Fibroblast of skin of right biceps (primary cell): ENCODE measurements at regions not wholly inside any gene's neighbourhood (a gene's known extent, or its start where the extent isn't known, plus 50 kb on each side); places are given as distances from the start of the nearest gene placed in this dataset.
"Not testable (repeated sequence)": the region's sequence is repeated elsewhere in the genome, so short reads cannot be mapped to it uniquely, and the experiment has no call there.

Experiments used
- DNase-seq: peaks from one replicate; pipeline ENCODE4 v3.0.0-alpha.2; 2013

DNA sequence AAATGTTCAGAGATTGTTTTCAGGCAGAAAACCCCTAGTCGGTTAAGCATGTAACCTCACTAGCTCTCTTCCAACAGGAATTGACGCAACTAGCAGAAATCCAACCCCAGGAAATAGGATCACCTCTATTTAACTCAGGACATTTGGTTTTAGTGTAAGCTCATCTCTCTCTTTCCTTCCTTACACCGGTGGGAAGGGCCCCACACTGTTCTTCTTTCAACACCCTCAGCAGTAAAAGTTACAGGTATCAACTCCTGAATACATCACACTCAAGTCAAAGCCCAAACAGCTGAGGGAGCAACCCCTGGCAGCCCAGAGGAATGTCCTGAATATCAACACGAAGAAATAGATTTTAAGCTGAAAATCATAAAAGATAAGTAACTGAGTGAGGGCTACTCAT, 191.2 kb upstream of the KIF2B start:
- no peak for DNase-seq

DNA sequence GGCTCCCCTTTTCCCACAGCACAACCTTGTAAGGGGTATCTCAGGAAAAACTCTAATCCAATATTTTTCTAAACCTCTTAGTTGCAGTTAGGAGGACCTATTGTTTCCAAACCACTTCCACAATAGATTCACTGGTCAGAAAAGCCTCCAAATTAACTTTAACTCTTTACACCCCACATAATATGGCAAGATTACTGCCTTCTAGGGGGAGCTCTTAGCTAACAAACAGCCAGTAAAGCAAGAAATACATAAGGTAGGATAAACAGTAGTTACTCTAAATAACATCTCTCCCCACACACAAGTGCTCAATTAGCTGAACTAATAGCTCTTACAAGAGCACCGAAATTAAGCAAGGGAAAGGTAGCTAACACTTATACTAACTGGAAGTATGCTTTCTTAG, 192.1 kb upstream of the KIF2B start:
- DNase-seq, result no peak

DNA sequence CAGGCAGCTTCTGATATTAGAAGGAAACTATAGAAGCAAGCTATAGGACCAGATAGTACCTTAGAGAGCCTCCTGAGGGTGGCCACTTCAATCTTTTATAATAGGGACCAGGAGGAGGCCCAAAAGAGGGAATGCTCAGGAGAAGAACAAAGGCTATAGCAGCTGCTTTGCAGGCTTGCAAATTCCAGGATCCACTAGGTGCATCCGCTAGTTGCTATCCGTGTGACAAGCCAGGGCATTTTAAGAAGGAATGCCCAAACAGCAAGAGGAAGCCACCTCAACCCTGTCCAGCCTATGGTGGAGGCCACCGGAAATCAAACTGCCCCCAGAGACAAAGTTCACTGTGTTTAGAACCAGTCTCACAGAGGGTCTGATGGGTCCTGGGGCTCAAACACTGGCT, 192.6 kb upstream of the KIF2B start:
- no peak for DNase-seq

DNA sequence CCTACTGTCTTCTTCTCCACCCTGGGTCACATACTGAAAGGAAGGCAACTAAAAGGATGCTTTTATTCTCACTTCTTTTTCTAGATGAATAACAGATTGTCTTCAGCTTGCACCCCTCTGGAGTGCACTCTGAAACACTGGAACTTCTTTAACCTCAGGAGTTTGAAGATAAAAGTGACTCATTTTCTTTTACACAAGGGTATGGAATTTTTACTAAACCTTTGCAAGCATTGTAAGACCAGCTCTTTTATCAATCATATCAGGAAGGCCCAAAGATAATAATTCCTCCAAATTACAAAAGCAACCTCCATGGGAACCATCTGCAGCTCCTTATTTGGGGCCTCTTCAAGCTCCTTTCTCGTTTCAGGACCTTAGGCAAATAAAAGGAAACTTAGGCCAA, 193.5 kb upstream of the KIF2B start:
- DNase-seq, result peak; percentile 76

DNA sequence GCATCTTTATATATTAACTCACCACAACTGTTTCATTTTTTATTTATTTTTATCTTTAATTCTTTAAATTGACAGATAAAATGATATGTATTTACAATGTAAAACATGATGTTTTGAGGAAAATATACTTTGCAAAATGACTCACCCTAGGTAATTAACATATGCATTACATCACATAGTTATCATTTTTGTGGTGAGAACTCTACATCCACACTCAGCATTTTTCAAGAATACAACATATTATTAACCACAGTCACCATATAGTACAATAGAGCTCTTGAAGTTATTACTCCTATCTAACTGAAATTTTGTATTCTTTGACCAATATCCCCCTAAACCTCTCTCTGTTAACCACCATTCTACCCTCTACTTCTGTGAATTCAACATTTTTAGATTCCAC, 194.7 kb upstream of the KIF2B start:
- peak; percentile 86 for DNase-seq

DNA sequence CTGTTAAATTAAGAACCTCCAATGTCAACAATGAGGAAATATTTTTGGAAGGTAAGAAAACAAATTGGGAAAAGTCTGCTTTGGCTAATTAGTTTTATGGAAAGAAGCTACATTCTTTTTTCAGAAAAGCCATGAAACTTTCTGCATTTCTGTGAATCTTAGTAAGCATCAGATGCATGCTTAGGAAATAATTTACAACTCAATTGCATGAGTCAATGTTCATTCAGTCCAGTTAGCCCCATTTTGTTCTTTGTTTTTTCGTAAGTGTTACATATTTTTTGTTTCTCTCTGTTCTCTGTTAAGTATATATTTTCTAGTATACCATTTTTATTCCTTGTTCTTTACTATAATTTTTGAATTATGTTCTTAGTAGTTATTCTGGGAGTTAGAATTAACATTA, 195.2 kb upstream of the KIF2B start:
- peak; percentile 81 for DNase-seq

DNA sequence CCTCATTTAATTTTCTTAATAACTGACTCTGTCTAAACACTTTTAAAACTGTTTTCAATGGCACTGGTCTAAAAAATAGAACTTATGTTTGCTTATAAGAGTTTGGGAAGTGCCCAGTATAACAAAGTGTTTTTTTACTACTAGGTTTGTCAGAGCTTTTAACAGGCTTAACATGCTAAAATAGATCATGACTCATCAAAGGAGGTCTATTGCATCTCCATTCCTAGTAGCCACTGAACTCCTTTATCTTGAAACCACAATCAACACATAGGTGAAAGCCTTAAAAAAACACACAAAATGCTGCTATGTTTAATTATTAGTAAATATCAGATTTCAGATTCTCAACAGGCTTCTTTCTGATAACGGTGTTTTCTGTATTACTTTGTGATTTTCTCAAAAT, 196.4 kb upstream of the KIF2B start:
- DNase-seq, result peak; percentile 78

DNA sequence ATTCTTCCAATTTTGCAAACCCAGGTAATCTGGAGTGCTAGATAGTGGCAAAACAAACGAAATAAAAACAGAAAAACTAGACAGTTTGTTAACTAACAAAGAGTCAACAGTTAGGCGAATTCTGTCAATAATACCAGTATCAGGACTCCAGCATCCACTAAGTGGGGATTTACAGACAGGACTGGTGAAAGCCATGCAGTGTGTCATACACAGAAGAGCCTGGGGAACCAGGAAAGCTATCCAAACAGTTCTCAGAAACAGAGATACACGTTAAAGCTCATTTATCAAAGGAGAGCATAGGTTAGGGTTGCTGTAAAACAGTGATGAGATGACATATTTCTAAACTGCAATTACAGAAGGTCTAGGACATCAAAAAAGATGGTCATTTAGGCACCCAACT, 203.7 kb upstream of the KIF2B start:
- DNase-seq, result no peak

DNA sequence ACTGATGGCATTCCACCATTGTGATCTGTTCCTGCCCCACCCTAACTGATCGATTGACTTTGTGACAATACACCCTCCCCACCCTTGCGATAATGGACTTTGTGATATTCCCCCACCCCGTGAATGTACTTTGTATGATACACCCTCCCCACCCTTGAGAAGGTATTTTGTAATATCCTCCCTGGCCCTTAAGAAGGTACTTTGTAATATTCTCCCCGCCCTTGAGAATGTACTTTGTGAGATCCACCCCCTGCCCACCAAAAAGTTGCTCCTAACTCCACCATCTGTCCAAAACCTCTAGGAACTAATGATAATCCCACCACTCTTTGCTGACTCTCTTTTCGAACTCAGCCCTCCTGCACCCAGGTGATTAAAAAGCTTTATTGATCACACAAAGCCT, 214.5 kb upstream of the KIF2B start:
- DNase-seq, result not testable (repeated sequence)

DNA sequence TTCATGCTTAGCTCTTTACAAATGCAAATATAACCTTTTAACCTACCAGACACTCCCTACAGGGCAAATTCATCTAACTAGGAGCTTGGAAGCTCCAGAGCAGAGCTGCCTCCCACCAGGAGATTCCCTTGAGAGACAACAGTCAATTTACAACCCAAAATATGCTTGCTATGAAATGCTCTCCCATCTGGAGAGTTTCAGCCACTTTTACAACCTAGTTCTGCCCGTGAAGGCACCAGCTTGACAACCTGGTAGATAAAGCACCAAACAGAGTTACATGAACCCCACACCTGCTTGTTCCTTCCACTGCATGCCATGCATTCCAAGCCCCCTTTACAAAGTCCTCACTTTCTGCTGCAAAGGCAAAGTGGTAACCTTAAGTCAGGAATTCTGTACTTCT, 215.3 kb upstream of the KIF2B start:
- no peak for DNase-seq

DNA sequence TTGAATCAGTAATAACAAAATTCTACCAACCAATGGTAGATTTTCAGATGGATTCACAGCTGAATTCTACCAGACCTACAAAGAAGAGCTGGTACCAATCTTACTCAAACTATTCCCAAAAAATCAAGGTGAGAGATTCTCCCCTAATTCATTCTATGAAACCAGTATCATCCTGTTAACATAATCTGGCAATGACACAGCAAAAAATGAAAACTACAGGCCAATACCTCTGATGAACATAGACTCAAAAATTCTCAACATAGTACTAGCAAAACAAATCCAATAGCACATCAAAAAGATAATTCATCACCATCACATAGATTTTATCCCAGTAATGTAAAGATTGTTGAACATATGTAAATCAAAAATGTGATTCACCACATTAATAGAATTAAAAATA, 234.4 kb upstream of the KIF2B start:
- no peak for DNase-seq

DNA sequence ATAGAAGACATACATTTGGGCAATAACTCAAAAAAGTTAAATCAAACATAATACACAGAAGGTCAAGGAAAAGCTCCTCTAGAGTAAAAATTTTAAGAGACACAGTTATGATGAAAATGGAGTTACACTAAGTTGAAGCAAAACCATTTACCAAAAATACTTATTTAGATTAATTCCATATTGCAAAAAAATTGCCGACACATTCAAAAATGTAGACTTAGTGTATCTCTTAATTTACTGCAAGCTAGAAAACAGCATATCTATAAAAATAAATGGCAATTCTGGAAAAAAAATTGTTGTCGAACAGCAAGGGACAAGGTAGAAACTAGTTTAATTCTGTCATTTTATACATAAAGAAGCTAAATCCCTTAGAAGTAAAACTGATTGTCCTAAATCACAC, 248.7 kb upstream of the KIF2B start:
- no peak for DNase-seq

DNA sequence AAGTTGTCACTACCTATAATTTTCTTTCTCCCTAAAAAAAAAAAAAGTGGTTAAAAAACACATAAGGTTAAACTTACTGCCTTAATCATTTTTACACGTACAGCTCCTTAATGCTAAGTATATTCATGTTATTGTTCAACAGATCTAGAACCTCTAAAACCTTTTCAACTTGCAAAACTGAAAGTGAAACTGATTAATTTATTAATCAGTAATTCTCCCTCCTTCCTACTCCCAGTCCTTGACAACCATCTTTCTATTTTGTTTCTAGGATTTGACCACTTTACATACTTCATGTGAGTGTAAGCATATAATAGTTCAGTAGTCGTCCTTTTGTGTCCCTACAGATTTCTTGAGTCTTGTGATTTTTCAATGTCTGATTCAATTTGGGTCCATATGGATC, 251.4 kb upstream of the KIF2B start:
- no peak for DNase-seq

DNA sequence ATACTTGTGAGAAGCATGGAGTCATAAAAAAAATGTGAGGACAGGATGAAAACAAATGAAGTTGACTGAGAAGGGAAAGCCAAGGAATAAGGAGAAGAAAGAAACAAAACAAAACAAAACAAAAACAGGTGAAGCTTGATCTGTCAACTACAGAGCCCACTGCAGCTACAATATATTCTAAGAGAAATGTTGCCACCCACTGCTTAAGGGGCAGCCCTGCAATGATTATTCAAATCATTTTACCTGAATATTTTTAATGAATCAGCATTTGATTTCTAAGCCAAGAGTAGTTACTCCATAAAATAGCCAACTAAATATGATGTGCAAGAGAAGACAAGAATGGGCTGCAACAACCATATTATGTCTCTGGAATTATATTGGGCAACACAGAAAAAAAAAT, 252.0 kb upstream of the KIF2B start:
- no peak for DNase-seq

DNA sequence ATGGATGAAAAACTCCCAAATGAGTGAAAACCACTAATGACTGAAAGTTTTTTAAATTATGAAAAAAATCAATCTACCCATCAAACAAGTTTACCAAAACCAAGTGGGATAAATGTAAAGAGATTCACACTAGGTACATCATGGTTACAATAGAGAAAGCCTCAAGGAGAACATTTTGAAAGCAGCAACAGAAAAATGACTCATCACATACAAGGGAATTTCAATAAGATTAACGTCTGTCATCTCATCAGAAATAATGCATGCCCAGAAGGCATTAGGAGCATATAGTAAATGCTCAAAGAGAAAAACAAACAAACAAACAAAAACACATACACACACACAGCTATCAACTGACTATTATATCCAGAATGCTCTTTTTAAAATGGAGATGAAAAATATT, 261.8 kb upstream of the KIF2B start:
- no peak for DNase-seq

DNA sequence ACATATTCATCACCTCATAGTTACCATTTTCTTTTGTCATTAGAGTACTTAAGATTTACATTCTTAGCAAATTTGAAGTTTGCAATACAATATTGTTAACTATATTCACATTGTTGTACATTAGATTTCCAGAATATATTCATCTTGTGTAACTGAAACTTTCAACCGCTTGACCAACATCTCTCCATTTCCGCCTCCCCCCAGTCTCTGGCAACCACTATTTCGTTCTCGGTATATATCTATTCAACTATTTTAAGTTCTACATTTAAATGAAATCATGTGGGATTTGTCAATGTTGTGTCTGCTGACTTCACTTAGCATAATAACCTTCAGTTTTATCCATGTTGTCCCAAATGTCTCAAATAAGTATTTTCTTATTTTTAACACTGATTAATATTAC, 274.5 kb upstream of the KIF2B start:
- no peak for DNase-seq

DNA sequence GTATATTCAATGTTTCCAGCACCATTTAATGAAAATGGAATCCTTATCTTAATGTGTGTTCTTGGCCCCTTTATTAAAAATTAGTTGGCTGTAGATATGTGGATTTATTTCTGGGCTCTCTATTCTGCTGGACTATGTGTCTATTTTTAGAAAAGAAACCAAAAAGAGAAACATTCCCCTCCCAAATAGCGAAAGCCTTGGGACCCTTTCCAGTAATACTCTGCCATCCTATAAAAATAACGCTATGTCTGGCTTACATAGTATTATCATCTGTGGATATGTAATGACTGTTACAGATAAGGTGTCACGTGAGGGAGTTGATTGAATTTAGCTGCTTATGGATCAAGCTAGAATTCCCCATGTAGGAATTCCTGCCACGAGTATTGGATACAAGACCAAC, 279.3 kb upstream of the KIF2B start:
- DNase-seq, result no peak

DNA sequence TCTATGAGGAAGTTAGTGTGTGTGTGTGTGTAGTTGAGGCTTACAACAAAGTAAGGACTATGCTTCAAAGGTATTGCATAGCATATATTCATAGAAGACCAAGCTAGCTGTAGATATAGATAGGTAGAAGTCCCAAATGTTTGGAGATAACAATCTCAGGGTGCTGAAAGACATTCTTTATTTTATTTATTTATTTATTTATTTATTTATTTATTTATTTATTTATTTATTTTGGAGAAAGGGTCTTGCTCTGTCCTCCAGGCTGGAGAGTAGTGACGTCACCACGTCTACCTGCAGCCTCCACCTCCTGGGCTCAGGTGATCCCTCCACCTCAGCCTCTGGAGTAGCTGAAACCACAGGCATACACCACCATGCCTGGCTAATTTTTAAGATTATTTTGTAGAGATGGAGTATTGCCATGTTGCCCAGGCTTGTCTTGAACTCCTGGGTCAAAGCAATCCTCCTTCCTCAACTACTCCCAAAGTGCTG, 284.6 kb upstream of the KIF2B start:
- DNase-seq, result no peak

DNA sequence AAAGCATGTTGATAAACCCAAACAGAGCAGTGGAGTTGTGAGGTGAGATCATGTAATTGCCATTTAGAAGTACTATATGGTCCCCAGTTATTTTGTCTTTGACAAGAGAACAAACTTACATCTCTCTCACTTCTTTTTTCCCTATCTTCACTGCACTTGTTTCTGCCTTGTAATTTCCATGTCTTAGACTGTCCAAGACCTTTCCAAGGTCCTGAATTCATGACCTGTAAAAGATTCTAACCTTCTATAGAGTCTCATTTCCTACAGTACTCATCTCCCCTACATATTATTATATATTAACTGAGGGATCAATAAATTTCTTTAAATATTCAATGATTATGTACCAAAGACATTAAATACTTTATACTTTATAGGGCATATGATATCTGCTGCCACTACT, 295.3 kb upstream of the KIF2B start:
- no peak for DNase-seq

DNA sequence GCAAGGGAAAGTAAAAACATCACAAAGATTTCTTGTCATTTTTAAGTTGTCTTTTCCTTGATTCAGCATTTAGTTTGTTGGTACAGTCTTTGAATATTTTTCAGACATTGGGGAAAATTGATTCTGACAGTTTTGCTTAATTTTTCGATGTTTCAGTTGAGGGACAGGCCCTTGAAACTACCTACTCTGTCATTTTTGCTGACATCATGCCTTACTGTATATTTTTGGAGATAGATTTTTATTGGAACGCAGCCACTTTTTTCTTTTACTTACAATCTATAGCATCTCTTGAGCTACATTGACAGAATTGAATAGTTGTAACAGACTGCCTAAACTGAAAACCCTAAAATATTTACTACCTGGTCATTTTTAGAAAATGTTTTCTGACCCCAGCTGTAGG, 297.1 kb upstream of the KIF2B start:
- DNase-seq, result no peak

DNA sequence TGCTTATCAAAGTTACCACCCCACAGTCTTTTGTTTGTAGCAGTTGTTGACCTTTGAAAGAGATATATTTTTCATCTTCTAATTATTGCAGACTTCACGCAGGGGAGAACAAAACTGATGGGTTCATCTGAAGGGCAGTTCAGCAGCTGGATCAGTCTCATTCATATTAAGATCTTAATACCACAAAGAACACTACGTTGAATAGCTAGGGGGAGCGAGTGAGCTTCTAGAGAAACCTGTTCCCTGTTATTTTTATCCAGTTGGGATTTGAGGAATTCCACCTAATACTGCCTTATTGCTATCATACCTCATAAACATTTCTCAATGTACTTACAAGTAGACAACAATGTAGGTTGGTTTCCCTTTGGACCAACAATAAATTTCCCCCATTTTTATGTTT, 306.1 kb upstream of the KIF2B start:
- DNase-seq, result peak; percentile 26

DNA sequence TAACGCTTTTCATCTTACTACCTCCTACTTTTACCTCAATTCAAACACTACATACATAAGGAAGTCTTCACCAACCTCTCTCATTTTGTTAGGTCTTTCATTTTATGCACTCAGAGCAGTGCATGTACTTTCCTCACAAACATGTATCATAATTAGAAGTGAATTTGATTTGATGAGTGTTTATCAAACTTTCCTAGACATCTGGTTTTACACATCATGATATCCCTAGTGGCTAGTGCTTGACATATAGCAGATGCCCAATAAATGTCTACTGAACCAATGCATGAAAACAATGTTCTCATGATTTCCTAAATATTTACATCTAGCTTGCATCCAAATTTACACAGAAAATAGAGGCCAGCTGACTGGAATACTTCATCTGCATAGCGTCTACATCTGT, 323.4 kb upstream of the KIF2B start:
- no peak for DNase-seq

DNA sequence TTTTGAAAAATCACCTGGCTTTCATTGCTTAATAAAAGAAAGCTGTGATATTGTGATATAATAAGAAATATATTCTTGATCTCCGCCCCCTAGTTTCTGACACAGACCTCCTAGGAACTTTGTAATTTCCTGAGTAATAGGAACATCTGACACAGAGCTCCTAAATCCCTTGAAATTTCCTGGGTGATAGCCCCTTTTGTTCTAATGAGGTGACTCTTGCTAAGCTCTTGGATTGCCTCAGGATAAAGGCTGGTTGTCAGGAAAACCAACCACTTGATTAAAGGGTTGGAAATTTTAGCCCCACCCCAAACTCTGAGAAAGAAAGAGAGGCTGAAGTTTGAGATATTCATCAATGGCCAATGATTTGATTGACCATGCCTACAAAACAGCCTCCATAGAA, 326.4 kb upstream of the KIF2B start:
- no peak for DNase-seq

DNA sequence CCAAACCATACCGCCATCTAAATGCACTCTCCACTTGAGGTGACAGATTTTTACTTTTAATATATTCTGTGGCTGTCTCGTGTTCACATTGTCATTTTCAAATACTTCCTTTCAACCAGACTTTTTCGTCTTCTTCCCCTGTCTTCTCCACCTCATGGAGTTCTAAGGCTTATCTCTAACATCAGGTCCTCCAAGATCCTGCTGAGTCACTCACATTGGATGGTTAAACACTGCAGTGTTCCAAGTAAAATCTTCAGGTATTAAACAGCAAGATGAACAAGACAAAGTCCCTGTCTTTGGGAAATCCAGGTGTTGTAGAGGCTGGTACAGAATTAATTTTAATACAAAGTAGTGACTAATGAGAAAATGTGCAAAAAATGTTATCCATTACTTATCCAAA, 330.2 kb upstream of the KIF2B start:
- no peak for DNase-seq

DNA sequence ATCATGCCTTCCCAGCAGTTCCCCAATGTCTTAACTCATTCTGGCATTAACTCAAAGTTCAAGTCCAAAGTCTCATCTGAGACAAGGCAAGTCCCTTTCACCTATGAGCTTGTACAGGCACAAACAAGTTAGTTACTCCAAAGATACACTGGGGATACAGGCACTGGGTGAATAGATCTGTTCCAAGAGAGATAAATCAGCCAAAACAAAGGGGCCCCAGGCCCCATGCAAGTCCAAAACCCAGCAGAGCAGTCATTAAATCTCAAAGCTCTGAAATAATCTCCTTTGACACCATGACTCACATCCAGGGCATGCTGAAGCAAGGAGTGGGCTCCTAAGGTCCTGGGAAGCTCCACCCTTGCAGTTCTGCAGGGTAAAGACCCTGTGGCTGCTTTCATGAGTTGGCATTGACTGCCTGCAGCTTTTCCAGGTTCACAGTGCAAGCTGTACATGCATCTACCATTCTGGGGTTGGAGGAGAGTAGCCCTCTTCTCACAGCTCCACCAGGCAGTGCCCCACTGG, 332.2 kb upstream of the KIF2B start:
- no peak for DNase-seq

DNA sequence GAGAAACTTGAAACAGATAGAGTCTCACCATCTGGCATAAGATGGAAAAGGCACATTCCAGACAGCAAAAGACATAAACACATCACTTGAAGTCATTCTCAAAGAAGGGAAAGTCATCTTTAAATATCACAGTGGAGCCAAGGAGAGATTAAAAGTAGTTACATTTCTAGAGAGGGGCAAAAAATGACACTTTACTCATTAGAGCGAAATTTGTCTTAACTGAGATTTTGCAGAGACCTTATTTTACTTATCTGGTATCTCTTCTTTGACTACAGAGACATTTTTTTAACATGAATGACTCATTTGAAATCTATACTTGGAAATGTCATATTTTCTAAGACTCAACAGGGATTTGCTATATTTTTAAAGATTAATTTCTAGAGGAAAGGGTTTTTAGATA, 339.0 kb upstream of the KIF2B start:
- no peak for DNase-seq
